Activated naive CD8-positive, alpha-beta T cell treated with anti-CD3 and anti-CD28 coated beads, Interleukin-2, amount 50 U/mL, for 16 hours (primary cell): ENCODE measurements at regions not wholly inside any gene's neighbourhood (a gene's known extent, or its start where the extent isn't known, plus 50 kb on each side); places are given as distances from the start of the nearest gene placed in this dataset.

Experiments
- DNase-seq: peaks from one replicate; pipeline ENCODE4 v3.0.0-alpha.2; 2020; ENCODE audit warnings: low read depth, low spot score

DNA sequence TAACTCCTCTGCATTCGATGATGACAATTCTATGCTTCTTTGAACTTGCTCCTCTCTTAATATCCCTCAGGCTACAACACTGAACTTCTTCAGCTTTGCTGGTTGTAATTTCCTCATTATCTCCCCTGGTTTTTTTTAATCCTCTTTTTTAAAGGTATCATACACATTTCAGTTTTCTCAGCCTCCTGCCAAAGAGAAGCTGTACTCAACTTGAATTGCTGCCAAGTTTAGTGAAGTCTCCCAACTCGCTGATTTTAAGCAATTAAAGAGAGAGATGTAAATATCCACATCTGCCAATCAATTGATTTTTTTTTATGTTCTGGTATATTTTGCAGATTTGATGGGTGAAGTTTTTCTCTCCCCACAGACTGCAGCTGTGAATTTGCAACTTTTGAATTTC lies 817.8 kb downstream of the GALC start:
- no peak for DNase-seq

DNA sequence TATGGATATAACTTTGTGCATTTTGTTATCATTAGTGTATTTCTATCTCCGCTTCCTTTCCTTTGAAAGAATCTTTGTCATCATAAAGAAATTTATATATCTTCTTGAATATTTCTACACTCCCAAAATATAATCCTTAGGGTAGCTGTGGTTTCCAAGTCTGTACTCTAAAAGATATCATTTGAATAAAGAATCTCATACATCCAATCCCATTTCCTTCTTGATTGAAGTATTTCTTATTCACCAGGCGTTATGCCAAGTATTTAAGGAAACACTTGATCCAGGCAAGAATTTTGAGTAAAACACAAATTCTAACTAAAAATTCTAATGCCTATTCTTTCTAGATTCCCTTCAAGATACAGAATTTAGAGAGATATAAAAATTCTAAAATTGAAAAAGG lies 821.8 kb downstream of the GALC start:
- no peak for DNase-seq

GRCh38 chr14:87170179-87170578 lies 822.8 kb downstream of the GALC start:
- DNase-seq: no peak

- no peak for DNase-seq
Observed at GRCh38 chr14:87169362-87169761, 823.6 kb downstream of the GALC start.

- DNase-seq: no peak
Observed at GRCh38 chr14:87161502-87161901, 831.5 kb downstream of the GALC start.

- no peak for DNase-seq
Observed at GRCh38 chr14:87160989-87161388, 832.0 kb downstream of the GALC start.

GRCh38 chr14:87158283-87158682 lies 834.7 kb downstream of the GALC start:
- no peak for DNase-seq

GRCh38 chr14:87156878-87157277 lies 836.1 kb downstream of the GALC start:
- DNase-seq: no peak

DNA sequence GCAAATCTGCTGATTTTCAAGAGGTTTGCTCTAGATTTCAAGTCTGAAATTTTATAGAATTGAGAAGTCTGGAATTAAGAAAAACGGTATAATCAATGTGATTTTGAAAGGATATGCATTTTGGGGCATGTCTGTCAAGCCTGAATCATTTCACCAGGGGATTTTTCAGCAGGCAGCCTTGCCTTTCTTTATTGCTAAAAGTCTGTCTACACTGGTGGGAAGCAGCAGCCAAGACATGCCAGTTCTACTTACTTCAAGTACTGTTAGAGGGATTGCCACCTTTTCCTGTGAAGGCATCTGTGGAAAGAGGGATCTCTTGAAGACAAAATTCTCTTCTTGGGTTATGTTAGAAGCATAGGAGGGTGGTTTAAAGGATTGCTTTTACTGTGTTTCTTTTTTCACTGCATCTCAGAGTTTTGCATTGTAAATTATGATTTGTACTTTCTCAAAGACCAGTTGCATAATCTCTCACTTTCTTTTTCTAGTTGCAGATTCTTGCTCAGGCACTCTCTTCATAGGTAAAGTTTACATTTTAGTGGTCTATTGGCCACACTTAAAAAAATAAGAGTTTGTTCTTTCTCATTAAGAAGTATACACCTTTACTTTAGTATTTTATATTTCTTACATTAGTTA lies 837.0 kb downstream of the GALC start:
- DNase-seq: no peak

DNA sequence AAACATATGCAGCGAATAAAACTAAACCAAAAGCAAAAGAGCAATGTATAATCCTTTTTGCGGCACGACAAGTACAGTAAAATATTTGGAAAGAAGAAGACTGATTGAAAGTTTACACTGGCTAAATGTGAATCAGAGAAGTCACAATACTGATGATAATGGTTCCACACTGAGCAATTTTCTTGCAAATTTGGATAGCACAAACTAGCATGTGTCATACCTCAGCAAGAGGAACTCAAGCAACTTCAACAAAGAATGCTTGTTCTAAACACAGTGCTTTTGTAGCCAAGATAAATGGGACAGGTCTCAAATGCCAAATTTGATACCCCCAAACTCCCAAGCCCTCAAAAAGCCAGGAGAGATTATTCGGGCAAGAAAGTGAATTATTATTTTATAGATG lies 839.1 kb downstream of the GALC start:
- no peak for DNase-seq

- no peak for DNase-seq
Observed at GRCh38 chr14:87153391-87153790, 839.6 kb downstream of the GALC start.

GRCh38 chr14:87152693-87153092 lies 840.3 kb downstream of the GALC start:
- no peak for DNase-seq

DNA sequence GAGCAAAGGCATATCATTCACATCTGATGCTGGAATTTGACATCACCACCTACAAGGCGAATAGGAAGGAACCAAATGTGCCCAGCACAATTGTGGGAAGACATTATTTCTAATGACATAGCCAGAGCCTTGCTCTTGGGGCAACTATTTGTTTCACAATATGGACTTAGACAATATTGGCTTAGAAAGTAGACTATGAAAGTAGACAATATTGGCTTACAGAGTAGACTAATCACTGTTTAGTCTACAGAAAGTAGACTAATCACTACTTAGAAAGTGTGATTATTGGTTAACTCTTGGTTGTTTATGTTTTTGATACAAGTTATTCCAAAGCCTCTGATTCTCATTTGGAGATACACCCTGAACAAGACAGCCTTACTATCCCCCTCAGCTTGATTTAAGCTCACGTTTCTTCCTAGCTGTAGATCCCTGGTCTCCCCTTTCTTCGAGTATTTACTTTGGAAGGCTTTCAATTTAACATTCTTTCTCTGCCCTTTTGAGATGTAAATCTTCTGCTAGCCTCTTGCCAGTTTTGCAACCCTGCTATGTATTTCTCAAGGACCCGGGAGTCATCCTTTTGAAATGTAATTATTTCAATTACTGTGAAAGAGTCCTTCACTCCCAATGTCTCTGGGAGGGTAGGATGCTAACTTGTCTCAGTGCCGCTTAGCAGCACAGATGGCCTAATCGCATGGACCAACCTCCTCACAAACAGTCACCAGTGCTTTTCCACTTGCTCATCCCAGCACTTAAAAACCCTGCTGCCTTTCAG lies 843.2 kb downstream of the GALC start:
- DNase-seq: no peak

- DNase-seq: no peak
Observed at GRCh38 chr14:87148655-87149054, 844.3 kb downstream of the GALC start.

DNA sequence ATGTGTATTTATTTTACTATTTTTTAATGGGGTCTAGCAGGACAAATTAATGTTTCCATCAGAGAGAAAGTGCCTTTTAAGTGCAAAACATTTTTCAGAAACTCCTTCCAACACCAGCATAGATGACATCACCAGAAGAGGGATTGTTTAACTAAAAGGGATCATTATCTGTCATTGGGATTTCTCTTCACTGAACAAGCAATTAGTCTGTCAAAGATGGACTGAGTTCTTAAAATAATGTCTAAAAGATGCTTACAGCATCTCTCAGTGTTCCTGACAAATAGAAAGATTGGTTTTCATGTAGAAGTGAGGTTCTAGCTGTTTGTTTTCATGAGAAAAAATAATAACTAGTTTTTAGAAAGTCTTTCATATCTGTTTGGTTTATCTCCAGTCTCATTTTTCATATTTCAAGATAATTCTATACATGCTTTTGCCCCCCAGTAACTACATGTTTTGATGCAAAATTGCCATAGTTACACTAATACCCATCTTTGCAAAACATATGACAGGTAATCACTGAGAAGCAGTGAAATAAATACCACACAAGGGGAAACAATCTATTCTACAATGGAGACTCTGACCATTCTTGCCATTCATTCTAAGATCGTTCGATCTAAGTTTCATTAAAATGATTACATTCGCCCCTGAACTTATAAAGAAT lies 850.3 kb downstream of the GALC start:
- DNase-seq: no peak

DNA sequence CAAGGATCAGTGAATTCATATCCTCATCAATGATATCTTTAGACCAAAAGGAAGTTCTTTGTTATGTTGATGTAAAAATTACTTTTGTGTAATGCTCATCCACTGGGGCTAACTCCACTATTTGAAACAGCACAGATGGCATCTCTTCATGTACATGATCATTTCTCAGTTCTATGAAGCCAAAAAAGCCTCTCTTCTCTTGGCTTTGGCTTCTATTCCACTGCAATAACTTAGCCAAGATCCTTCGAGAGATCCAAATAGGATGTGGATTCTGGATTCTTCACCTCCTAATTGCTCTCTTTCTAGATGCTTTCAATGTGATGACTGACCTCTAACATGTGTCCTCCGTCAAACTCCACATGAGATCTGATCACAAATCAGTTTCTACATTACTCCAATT lies 851.2 kb downstream of the GALC start:
- no peak for DNase-seq

GRCh38 chr14:87139299-87139698 lies 853.7 kb downstream of the GALC start:
- DNase-seq: no peak

GRCh38 chr14:87133073-87133801 lies 859.7 kb downstream of the GALC start:
- no peak for DNase-seq

GRCh38 chr14:87131879-87132278 lies 861.1 kb downstream of the GALC start:
- no peak for DNase-seq

DNA sequence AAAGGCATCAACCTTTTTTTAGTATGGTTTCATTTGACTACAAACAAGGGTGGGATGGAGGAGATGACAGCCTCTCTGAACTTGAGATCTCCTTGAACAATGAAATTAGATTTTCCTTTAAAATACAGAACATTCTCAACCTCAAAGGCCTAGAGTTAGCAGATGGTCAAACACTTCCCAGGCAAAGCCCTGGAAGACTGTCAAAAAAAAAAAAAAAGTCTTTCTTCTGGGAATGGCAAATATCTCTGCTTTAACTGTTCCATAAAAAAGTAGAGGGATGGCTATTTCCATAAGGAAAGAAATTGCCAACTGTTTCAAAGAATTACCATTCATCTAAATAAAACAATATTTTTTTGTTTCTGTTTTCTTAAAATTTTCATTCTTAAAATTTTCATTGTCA lies 870.8 kb downstream of the GALC start:
- DNase-seq: no peak

DNA sequence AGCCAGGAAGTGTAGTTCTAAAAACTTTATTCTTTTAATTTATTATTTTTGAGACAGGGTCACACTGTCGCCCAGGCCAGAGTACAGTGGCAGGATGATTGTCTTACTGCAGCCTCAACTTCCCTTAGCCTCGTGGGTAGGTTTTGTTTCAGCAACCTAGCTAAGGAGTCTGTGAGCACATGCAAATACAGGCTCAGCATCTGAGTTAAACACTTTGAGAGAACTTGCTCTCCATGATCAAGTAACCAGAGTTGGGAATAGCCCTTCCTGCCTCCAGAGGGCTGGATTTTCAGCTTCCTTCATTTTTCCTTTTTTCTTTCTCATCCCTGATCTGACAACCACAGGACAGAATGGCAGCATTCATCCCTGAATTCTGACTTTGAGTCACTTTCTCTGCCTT lies 871.3 kb downstream of the GALC start:
- DNase-seq: no peak

- DNase-seq: no peak
Observed at GRCh38 chr14:87115234-87115633, 877.7 kb downstream of the GALC start.
